ENCODE measurements at regions not wholly inside any gene's neighbourhood (a gene's known extent, or its start where the extent isn't known, plus 50 kb on each side); places are given as distances from the start of the nearest gene placed in this dataset.

DNA sequence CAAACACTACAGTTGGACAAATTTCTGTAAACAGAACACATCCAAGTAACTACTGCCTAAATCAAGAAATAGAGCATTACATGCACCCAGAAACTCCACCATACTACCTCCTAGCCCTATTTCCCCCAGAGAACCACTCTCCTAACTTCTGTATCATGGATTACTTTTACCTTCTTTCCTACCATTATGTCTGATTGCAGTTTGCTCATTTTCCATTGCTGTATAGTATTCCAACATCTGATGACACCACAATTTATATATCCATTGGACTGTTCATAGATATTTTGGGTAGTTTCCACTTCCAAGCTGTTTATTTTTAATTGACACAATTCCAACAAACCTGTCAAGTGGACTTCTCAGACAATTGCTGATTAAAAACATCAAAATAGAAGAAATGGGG is 271.1 kb downstream of the CDC5L start:
- CTCF ChIA-PET: no interaction called here
- Mint-ChIP-seq H3K4me3 (no peak overlapping the region), H3K9me3 (peaks cover 7% of the 10 kb centered on the region), H3K36me3 (peaks cover 3% of the 10 kb centered on the region), H3K27ac (no peak overlapping the region), H3K27me3 (ENCODE audit: low read depth) (no peaks in the 10 kb centered on the region; the same call in 1 of the 2 replicates), H3K4me1 (peaks cover 46% of the 10 kb centered on the region)
- POLR2A ChIA-PET: no interaction called here
- no peak for TF ChIP-seq ZNF232 (CRISPR knock-in tag; IDR thresholded peaks at IDR 0.05)
- TF ChIP-seq, protein P1, sequence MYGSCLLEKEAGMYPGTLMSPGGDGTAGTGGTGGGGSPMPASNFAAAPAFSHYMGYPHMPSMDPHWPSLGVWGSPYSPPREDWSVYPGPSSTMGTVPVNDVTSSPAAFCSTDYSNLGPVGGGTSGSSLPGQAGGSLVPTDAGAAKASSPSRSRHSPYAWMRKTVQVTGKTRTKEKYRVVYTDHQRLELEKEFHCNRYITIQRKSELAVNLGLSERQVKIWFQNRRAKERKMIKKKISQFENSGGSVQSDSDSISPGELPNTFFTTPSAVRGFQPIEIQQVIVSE (CRISPR knock-in tag; IDR thresholded peaks at IDR 0.05; ENCODE audit: borderline replicate concordance): no peak
- TF ChIP-seq, protein P2, sequence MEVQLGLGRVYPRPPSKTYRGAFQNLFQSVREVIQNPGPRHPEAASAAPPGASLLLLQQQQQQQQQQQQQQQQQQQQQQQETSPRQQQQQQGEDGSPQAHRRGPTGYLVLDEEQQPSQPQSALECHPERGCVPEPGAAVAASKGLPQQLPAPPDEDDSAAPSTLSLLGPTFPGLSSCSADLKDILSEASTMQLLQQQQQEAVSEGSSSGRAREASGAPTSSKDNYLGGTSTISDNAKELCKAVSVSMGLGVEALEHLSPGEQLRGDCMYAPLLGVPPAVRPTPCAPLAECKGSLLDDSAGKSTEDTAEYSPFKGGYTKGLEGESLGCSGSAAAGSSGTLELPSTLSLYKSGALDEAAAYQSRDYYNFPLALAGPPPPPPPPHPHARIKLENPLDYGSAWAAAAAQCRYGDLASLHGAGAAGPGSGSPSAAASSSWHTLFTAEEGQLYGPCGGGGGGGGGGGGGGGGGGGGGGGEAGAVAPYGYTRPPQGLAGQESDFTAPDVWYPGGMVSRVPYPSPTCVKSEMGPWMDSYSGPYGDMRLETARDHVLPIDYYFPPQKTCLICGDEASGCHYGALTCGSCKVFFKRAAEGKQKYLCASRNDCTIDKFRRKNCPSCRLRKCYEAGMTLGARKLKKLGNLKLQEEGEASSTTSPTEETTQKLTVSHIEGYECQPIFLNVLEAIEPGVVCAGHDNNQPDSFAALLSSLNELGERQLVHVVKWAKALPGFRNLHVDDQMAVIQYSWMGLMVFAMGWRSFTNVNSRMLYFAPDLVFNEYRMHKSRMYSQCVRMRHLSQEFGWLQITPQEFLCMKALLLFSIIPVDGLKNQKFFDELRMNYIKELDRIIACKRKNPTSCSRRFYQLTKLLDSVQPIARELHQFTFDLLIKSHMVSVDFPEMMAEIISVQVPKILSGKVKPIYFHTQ (CRISPR knock-in tag; IDR thresholded peaks at IDR 0.05): no peak
- TF ChIP-seq CBFB (CRISPR knock-in tag; IDR thresholded peaks at IDR 0.05; ENCODE audit: low read depth): no peak
- TF ChIP-seq, protein P3, sequence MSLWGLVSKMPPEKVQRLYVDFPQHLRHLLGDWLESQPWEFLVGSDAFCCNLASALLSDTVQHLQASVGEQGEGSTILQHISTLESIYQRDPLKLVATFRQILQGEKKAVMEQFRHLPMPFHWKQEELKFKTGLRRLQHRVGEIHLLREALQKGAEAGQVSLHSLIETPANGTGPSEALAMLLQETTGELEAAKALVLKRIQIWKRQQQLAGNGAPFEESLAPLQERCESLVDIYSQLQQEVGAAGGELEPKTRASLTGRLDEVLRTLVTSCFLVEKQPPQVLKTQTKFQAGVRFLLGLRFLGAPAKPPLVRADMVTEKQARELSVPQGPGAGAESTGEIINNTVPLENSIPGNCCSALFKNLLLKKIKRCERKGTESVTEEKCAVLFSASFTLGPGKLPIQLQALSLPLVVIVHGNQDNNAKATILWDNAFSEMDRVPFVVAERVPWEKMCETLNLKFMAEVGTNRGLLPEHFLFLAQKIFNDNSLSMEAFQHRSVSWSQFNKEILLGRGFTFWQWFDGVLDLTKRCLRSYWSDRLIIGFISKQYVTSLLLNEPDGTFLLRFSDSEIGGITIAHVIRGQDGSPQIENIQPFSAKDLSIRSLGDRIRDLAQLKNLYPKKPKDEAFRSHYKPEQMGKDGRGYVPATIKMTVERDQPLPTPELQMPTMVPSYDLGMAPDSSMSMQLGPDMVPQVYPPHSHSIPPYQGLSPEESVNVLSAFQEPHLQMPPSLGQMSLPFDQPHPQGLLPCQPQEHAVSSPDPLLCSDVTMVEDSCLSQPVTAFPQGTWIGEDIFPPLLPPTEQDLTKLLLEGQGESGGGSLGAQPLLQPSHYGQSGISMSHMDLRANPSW (CRISPR knock-in tag; conservative IDR thresholded peaks at IDR 0.05; ENCODE audit: low read depth): no peak
- no peak for TF ChIP-seq GRHL2 (CRISPR knock-in tag; IDR thresholded peaks at IDR 0.05; ENCODE audit: insufficient replicate concordance, severe bottlenecking)
- TF ChIP-seq SMAD3 (CRISPR knock-in tag; IDR thresholded peaks at IDR 0.05; ENCODE audit: borderline replicate concordance): no peak
- no peak for TF ChIP-seq IRF1 (CRISPR knock-in tag; IDR thresholded peaks at IDR 0.05)
- TF ChIP-seq, protein P4, sequence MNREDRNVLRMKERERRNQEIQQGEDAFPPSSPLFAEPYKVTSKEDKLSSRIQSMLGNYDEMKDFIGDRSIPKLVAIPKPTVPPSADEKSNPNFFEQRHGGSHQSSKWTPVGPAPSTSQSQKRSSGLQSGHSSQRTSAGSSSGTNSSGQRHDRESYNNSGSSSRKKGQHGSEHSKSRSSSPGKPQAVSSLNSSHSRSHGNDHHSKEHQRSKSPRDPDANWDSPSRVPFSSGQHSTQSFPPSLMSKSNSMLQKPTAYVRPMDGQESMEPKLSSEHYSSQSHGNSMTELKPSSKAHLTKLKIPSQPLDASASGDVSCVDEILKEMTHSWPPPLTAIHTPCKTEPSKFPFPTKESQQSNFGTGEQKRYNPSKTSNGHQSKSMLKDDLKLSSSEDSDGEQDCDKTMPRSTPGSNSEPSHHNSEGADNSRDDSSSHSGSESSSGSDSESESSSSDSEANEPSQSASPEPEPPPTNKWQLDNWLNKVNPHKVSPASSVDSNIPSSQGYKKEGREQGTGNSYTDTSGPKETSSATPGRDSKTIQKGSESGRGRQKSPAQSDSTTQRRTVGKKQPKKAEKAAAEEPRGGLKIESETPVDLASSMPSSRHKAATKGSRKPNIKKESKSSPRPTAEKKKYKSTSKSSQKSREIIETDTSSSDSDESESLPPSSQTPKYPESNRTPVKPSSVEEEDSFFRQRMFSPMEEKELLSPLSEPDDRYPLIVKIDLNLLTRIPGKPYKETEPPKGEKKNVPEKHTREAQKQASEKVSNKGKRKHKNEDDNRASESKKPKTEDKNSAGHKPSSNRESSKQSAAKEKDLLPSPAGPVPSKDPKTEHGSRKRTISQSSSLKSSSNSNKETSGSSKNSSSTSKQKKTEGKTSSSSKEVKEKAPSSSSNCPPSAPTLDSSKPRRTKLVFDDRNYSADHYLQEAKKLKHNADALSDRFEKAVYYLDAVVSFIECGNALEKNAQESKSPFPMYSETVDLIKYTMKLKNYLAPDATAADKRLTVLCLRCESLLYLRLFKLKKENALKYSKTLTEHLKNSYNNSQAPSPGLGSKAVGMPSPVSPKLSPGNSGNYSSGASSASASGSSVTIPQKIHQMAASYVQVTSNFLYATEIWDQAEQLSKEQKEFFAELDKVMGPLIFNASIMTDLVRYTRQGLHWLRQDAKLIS (CRISPR knock-in tag; IDR thresholded peaks at IDR 0.05; ENCODE audit: borderline replicate concordance): no peak
- TF ChIP-seq MAX (CRISPR knock-in tag; IDR thresholded peaks at IDR 0.05): no peak
- TF ChIP-seq ZNF416 (CRISPR knock-in tag; IDR thresholded peaks at IDR 0.05): no peak
- TF ChIP-seq, protein P5, sequence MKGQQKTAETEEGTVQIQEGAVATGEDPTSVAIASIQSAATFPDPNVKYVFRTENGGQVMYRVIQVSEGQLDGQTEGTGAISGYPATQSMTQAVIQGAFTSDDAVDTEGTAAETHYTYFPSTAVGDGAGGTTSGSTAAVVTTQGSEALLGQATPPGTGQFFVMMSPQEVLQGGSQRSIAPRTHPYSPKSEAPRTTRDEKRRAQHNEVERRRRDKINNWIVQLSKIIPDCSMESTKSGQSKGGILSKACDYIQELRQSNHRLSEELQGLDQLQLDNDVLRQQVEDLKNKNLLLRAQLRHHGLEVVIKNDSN (CRISPR knock-in tag; IDR thresholded peaks at IDR 0.05): no peak
- TF ChIP-seq TEAD1 (CRISPR knock-in tag; IDR thresholded peaks at IDR 0.05): no peak
- no peak for TF ChIP-seq ATF6 (CRISPR knock-in tag; IDR thresholded peaks at IDR 0.05)
- no peak for TF ChIP-seq GTF2I (CRISPR knock-in tag; conservative IDR thresholded peaks at IDR 0.05)
- TF ChIP-seq ZNF671 (CRISPR knock-in tag; IDR thresholded peaks at IDR 0.05): no peak
- TF ChIP-seq IRF2 (CRISPR knock-in tag; IDR thresholded peaks at IDR 0.05; ENCODE audit: borderline replicate concordance, low read depth): no peak
- TF ChIP-seq, protein P6, sequence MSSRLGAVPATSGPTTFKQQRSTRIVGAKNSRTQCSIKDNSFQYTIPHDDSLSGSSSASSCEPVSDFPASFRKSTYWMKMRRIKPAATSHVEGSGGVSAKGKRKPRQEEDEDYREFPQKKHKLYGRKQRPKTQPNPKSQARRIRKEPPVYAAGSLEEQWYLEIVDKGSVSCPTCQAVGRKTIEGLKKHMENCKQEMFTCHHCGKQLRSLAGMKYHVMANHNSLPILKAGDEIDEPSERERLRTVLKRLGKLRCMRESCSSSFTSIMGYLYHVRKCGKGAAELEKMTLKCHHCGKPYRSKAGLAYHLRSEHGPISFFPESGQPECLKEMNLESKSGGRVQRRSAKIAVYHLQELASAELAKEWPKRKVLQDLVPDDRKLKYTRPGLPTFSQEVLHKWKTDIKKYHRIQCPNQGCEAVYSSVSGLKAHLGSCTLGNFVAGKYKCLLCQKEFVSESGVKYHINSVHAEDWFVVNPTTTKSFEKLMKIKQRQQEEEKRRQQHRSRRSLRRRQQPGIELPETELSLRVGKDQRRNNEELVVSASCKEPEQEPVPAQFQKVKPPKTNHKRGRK (CRISPR knock-in tag; IDR thresholded peaks at IDR 0.05; ENCODE audit: borderline replicate concordance): no peak
- no peak for ATAC-seq
- DNase-seq (ENCODE audit: low spot score): no peak
